ENCODE measurements at regions not wholly inside any gene's neighbourhood (a gene's known extent, or its start where the extent isn't known, plus 50 kb on each side); places are given as distances from the start of the nearest gene placed in this dataset.

DNA sequence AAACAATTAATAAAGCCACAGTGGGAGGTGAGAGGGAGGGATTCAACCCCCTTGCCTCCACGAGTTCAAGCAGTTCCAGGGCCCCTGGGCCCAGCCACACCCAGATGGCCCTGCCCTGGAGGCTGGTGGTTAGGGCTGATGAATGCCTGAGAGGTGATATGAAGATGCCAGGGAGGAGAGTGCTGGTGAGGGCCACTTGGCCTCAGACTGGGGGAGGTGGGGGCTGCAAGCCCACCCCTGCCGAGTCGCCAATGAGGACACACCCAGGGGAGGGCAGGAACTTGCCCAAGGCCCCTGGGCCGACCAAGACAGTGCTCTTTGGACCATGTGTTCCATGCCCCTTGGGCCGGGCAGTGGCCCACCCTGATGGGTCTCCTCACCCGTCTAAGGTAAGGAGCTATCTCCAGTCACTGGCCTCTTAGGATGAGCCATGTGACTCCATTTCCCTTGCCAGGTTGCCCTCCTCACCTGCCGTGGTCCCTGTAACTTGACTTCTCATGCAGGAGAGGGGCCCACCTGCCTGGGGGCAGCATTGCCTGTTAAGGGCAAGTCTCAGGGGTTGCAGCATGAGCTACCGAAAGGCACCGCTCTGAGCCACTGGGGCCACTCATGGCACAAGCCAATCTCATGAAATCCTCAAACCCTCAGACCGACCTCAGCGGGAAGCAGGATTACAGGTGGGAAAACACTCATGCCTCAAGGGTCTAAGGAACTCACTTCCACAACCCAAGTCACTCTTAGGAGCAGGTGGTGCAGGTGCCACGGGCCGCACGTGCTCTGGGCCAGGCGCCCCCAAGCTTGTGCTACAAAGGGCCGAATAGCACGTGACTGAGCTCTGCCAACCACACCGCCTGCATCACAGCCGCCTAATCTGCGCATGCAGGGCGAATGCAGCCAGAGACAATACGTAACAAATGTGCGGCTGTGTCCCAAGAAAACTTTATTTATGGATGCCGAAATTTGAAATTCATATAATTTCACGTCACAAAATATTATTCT lies 147.4 kb upstream of the MLN start:
- peak in 2 of 3 experiments; percentile 52 to 82 for DNase-seq

GRCh38 chr6:33950472-33950881 lies 146.7 kb upstream of the MLN start:
- DNase-seq: peak; percentile 85 to 98 (median 93)

GRCh38 chr6:33949877-33950435 lies 146.2 kb upstream of the MLN start:
- peak in 1 of 3 experiments; percentile 34 for DNase-seq

DNA sequence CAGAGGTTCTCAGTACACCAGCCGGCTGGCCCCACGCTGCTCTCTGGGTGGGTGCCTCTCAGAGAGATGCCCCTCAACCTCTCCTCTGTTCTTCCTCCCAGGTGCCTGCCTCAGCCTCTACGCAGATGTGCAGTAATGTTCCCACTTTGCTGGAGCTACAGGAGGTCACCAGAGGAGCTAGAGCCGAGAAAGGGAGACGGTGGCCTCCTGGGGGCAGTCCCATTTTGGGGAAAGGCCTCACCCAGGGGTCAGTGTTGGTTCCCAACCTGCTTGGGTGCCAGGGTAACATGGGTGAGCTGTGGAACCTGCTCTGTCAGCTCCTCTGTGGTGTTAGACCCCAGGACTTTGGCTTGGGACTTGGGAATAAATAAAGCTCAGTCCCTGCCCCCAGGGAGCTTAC lies 145.3 kb upstream of the MLN start:
- DNase-seq: no peak

DNA sequence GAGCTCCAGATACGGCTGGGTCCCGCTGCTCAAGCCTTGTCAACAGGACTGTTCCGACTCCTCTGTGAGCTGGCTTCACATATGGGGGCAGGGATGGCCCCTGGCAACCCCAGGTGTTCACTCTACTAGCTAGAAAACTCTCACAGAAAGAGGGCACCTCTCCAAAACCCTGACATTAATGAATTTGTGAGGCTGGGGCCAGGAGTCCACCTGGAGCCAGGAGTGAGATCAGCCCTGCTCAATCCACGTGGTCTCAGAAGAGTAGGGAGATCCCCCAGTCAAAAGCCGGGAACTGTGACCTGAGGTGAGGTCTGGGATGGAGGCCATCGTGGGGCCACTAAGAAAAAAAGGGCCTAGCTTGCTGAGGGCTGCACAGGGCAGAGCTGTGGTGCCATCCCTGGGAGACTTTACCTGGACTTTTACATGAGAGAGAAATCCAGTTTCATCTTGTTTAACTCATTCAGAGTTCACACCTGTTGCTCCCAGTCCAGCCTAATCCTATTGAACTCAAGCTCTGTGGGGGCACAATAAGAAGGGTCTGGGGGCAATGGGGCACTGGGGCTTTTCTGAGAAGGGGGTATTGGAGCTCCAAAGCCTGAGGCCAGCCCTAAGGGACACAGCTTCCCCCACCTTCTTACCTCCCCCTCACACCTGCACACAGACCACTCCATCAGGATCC lies 144.3 kb upstream of the MLN start:
- DNase-seq: no peak

GRCh38 chr6:33947047-33947446 lies 143.2 kb upstream of the MLN start:
- DNase-seq: no peak

DNA sequence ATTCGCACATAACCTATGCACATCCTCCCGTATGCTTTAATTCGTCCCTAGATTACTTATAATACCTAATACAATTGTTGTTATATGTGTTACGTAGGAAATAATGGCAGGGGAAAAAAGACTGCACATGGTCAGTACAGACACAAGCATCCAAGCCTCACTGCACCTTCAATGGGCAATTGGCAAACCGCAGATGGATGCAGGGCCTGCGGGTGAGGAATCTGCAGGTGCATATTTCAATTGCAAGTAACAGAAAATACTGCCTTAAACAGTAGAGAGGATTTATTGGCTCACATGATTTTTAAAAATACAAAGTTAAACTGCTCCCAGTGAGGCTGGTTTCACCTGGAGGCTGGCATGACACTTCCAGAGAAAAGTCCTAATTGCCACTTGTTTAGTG lies 142.1 kb upstream of the MLN start:
- DNase-seq: peak in 1 of 3 experiments; percentile 82

- DNase-seq: no peak
These were observed 141.0 kb upstream of the MLN start for GRCh38 chr6:33944686-33945411.

GRCh38 chr6:33936886-33937285 lies 133.1 kb upstream of the MLN start:
- no peak for DNase-seq

- DNase-seq: peak; percentile 26 to 84 (median 66)
These were observed 131.8 kb upstream of the MLN start for GRCh38 chr6:33935439-33936080.

GRCh38 chr6:33934731-33935270 lies 131.0 kb upstream of the MLN start:
- no peak for DNase-seq

GRCh38 chr6:33933101-33933500 lies 129.3 kb upstream of the MLN start:
- DNase-seq: no peak

DNA sequence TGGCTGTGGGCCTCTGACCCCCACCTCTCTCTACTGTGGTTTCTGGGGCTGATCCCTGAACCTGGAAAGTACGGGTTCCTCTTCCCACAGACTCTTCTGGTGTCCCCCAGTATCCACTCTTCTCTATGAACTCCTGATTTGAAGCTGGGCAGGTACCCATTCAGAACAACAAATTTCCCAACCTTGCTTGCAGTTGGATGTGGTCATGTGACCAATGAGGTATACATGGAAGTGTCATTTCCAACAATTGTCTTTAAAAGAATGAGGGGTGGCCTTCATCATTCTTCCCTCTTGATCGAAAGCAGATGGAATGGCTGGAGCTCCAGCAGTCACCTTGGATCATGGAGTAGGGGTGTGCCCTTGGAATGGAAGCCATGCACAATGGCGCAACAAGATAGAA lies 128.0 kb upstream of the MLN start:
- no peak for DNase-seq

DNA sequence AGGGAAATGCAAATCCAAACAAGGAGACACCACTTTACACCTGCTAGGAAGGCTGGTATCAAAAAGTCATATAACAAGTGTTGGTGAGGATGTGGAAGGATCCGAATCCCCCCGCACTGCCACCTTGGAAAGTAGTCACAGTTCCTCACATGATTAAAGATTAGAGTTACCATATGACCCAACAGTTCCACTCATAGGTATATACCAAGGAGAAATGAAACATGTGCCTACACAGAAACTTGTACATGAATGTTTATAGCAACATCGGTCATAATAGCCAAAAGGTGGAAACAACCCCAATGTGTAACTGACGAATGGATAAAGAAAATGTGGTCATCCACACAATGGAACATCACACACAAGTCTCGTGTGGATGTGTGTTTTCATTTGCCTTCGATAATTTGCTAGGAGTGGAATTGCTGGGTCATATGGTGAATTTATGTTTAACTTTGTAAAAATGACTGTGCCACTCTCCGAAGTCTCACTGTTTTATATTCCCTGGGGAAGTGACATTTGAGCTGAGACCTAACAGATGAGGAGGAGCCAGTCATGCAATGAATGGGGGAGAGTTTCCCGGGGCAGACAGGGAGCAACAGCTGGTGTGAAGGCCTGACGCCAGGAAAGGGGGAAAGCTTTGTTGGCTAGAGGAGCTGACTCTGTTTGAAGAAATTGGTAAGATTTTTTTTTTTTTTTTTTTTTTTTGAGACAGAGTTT lies 125.9 kb upstream of the MLN start:
- DNase-seq: peak in 1 of 3 experiments; percentile 75

DNA sequence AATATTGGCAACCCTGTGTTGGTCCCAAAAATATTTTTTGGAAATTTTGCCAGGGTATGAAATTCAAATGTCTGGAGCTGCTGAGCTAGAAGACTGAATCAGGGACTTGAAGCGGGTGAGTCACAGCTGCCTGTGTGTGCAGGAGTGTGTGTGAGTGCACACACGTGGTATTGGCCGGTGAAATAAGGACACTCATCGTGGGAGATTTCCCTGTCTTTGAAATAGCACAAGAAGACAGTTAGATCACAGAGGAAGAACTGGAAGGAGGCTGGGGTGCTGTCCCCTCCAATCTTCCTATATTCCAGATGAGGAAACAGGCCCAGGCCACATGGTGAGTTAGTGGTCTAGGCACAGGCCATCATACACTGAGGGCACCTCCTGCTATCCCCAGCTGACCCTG lies 123.8 kb upstream of the MLN start:
- DNase-seq: no peak

GRCh38 chr6:33927112-33927511 lies 123.3 kb upstream of the MLN start:
- DNase-seq: peak in 1 of 3 experiments; percentile 21

DNA sequence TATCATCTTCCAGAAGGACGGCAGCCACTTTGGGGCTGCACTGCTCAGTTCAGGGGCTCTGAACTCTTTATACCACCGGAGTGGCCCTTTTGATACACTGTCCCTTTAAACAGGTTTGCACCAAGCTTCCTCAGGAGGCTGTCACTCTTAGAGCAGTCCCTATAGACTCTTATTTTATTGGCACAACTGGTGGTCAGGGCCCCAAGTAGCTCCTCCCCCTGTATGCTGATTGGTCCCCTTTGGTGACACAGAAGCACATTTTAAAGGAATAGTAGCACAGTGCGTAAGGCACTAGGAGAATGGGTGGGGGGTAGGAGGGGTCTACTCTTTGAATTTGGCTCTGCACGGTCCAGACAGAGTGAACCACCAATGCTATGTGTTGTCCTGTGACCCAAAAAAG lies 122.6 kb upstream of the MLN start:
- peak in 2 of 3 experiments; percentile 92 to 99 for DNase-seq

GRCh38 chr6:33925936-33926335 lies 122.1 kb upstream of the MLN start:
- DNase-seq: peak in 2 of 3 experiments; percentile 95 to 99

GRCh38 chr6:33925210-33925609 lies 121.4 kb upstream of the MLN start:
- DNase-seq: peak in 2 of 3 experiments; percentile 26 to 33

DNA sequence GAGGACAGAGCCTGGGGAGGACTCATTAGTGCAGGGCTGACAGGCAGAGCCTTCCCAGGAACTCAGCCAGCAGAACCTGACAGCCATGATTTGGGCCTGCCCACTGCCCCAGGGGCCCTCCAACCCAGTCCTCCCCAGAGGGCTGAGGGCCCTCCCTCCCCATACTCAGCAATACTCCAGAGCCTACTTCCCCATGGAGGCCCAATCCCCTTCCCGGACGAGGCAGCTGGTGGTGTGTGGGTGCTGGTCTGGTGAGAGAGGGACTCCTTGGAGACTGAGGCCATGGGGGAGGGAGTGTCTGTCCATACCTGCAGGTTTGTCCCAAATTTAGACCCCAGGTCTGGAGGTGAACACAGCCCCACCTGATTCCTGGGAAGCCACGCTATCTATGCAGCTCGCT lies 120.9 kb upstream of the MLN start:
- no peak for DNase-seq

GRCh38 chr6:33923857-33924514 lies 120.2 kb upstream of the MLN start:
- DNase-seq: peak in 1 of 3 experiments; percentile 22

All from NCI-H1417 (cell line).